ENCODE measurements at regions not wholly inside any gene's neighbourhood (a gene's known extent, or its start where the extent isn't known, plus 50 kb on each side); places are given as distances from the start of the nearest gene placed in this dataset.

- no peak for TF ChIP-seq YY1 (IDR thresholded peaks at IDR 0.05; ENCODE audit: insufficient read depth, insufficient read length)
- TF ChIP-seq SUZ12 (IDR thresholded peaks at IDR 0.05; ENCODE audit: extremely low read depth, insufficient read depth, insufficient read length), result no peak
- no peak for TF ChIP-seq ZNF274 (IDR thresholded peaks at IDR 0.05; ENCODE audit: low read depth, low read length)
Observed at GRCh38 chr12:86349196-86349595, 93.0 kb upstream of the MGAT4C start.
